ENCODE measurements at regions not wholly inside any gene's neighbourhood (a gene's known extent, or its start where the extent isn't known, plus 50 kb on each side); places are given as distances from the start of the nearest gene placed in this dataset.

GRCh38 chr9:85156652-85157051 is 487.1 kb downstream of the NTRK2 start:
- no peak for ATAC-seq (ENCODE audit: low read depth)
- no peak for TF ChIP-seq EZH2 (IDR thresholded peaks at IDR 0.05; ENCODE audit: borderline replicate concordance, insufficient read depth, low read depth, low read length, poor library complexity, severe bottlenecking)
- TF ChIP-seq, protein P1, sequence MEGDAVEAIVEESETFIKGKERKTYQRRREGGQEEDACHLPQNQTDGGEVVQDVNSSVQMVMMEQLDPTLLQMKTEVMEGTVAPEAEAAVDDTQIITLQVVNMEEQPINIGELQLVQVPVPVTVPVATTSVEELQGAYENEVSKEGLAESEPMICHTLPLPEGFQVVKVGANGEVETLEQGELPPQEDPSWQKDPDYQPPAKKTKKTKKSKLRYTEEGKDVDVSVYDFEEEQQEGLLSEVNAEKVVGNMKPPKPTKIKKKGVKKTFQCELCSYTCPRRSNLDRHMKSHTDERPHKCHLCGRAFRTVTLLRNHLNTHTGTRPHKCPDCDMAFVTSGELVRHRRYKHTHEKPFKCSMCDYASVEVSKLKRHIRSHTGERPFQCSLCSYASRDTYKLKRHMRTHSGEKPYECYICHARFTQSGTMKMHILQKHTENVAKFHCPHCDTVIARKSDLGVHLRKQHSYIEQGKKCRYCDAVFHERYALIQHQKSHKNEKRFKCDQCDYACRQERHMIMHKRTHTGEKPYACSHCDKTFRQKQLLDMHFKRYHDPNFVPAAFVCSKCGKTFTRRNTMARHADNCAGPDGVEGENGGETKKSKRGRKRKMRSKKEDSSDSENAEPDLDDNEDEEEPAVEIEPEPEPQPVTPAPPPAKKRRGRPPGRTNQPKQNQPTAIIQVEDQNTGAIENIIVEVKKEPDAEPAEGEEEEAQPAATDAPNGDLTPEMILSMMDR (IDR thresholded peaks at IDR 0.05), result no peak
- CTCF ChIA-PET, result no interaction called here

DNA sequence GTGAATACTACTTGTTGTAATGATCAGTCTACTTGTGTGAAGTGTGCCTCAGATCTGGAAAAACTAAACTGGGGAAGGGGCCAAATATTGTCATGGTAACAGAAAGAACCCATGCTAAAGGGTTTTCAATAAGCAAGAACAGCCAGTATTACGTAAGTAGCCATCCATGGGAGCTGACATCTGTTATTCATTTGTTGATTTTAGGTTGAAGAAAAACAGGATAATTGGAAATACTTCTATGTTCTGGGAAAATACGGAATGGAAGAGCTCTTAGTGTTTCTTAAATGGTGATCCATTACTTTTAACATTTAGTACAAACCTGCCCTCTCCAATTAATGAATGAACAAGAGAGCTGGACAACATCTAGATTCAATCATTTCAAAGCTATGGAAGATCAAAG is 485.8 kb downstream of the NTRK2 start:
- Histone ChIP-seq H3K36me3 (replicated peaks in 1 of 2; ENCODE audit: control extremely low read depth in 1 of 2, control insufficient read depth in 1 of 2, extremely low read depth in 1 of 2, insufficient read depth in 2 of 2, low read length in 1 of 2) (no peaks in the 10 kb centered on the region), H3K27me3 (replicated peaks in 1 of 4; ENCODE audit: control extremely low read depth in 1 of 4, control insufficient read depth in 3 of 4, insufficient read depth in 4 of 4, low read length in 3 of 4) (no peaks in the 10 kb centered on the region), H3K79me2 (ENCODE audit: control insufficient read depth, insufficient read depth, low read length) (no peaks in the 10 kb centered on the region), H3K27ac (ENCODE audit: low read length in 2 of 2) (no peak overlapping the region), H3K4me1 (ENCODE audit: control insufficient read depth in 2 of 2, insufficient read depth in 2 of 2, low read length in 2 of 2) (no peaks in the 10 kb centered on the region), H2AFZ (ENCODE audit: insufficient read depth, low read depth, low read length, poor library complexity, severe bottlenecking) (no peak overlapping the region), H3K4me2 (replicated peaks; ENCODE audit: low read depth, low read length, poor library complexity, severe bottlenecking) (no peak overlapping the region), H4K20me1 (ENCODE audit: control insufficient read depth, insufficient read depth, low read length, poor library complexity, severe bottlenecking) (no peaks in the 10 kb centered on the region), H3K4me3 (ENCODE audit: control extremely low read depth in 1 of 5, extremely low read depth in 1 of 5, insufficient read depth in 1 of 5, low read depth in 2 of 5, low read length in 4 of 5) (no peak overlapping the region), H3K9me3 (ENCODE audit: control extremely low read depth in 1 of 3, control insufficient read depth in 2 of 3, insufficient read depth in 1 of 3, low read length in 2 of 3) (no peaks in the 10 kb centered on the region), H3K9ac (ENCODE audit: low read length) (no peak overlapping the region)
- intact Hi-C loops (cut with micrococcal nuclease), result no loop called here
- TF ChIP-seq EZH2 (IDR thresholded peaks at IDR 0.05; ENCODE audit: borderline replicate concordance, insufficient read depth, low read depth, low read length, poor library complexity, severe bottlenecking), result no peak
- TF ChIP-seq, protein P1 (IDR thresholded peaks at IDR 0.05), result no peak
- ATAC-seq (ENCODE audit: low read depth) (no peak), DNase-seq (no peak)
- WGBS (ENCODE audit: insufficient coverage), result 86% methylated on average over 1 of the region's 2 CpGs
- ChIA-PET CTCF (no interaction called here), POLR2A (no interaction called here)
- Mint-ChIP-seq H3K9me3 (ENCODE audit: insufficient read depth) (no peaks in the 10 kb centered on the region), H3K27ac (no peak overlapping the region), H3K27me3 (no peaks in the 10 kb centered on the region), H3K4me1 (no peaks in the 10 kb centered on the region), H3K4me3 (no peak overlapping the region)

More at GRCh38 chr9:85156652-85157051, 487.1 kb downstream of the NTRK2 start:
- Mint-ChIP-seq H3K27me3 (no peaks in the 10 kb centered on the region), H3K9me3 (ENCODE audit: insufficient read depth) (no peaks in the 10 kb centered on the region), H3K4me1 (no peaks in the 10 kb centered on the region), H3K4me3 (no peak overlapping the region), H3K27ac (no peak overlapping the region)
- intact Hi-C loops (cut with micrococcal nuclease), result no loop called here
- no peak overlapping the region for H3K4me2 ChIP-seq (replicated peaks; ENCODE audit: low read depth, low read length, poor library complexity, severe bottlenecking)
- no peaks in the 10 kb centered on the region for H3K9me3 ChIP-seq (ENCODE audit: control extremely low read depth in 1 of 3, control insufficient read depth in 2 of 3, insufficient read depth in 1 of 3, low read length in 2 of 3)
- no peak overlapping the region for H2AFZ ChIP-seq (ENCODE audit: insufficient read depth, low read depth, low read length, poor library complexity, severe bottlenecking)
- no peaks in the 10 kb centered on the region for H3K36me3 ChIP-seq (replicated peaks in 1 of 2; ENCODE audit: control extremely low read depth in 1 of 2, control insufficient read depth in 1 of 2, extremely low read depth in 1 of 2, insufficient read depth in 2 of 2, low read length in 1 of 2)
- no peak overlapping the region for H3K27ac ChIP-seq (ENCODE audit: low read length in 2 of 2)
- H3K79me2 ChIP-seq (ENCODE audit: control insufficient read depth, insufficient read depth, low read length), result no peaks in the 10 kb centered on the region
- H3K9ac ChIP-seq (ENCODE audit: low read length), result no peak overlapping the region
- H3K27me3 ChIP-seq (replicated peaks in 1 of 4; ENCODE audit: control extremely low read depth in 1 of 4, control insufficient read depth in 3 of 4, insufficient read depth in 4 of 4, low read length in 3 of 4), result no peaks in the 10 kb centered on the region
- no peak overlapping the region for H3K4me3 ChIP-seq (ENCODE audit: control extremely low read depth in 1 of 5, extremely low read depth in 1 of 5, insufficient read depth in 1 of 5, low read depth in 2 of 5, low read length in 4 of 5)
- no peaks in the 10 kb centered on the region for H4K20me1 ChIP-seq (ENCODE audit: control insufficient read depth, insufficient read depth, low read length, poor library complexity, severe bottlenecking)
- DNase-seq, result no peak
- H3K4me1 ChIP-seq (ENCODE audit: control insufficient read depth in 2 of 2, insufficient read depth in 2 of 2, low read length in 2 of 2), result no peaks in the 10 kb centered on the region
- 60% methylated on average over 1 of the region's 2 CpGs for WGBS (ENCODE audit: insufficient coverage)
- POLR2A ChIA-PET, result no interaction called here

All from B cell (primary cell).